ENCODE measurements at regions not wholly inside any gene's neighbourhood (a gene's known extent, or its start where the extent isn't known, plus 50 kb on each side); places are given as distances from the start of the nearest gene placed in this dataset.

- TF ChIP-seq, protein P1, sequence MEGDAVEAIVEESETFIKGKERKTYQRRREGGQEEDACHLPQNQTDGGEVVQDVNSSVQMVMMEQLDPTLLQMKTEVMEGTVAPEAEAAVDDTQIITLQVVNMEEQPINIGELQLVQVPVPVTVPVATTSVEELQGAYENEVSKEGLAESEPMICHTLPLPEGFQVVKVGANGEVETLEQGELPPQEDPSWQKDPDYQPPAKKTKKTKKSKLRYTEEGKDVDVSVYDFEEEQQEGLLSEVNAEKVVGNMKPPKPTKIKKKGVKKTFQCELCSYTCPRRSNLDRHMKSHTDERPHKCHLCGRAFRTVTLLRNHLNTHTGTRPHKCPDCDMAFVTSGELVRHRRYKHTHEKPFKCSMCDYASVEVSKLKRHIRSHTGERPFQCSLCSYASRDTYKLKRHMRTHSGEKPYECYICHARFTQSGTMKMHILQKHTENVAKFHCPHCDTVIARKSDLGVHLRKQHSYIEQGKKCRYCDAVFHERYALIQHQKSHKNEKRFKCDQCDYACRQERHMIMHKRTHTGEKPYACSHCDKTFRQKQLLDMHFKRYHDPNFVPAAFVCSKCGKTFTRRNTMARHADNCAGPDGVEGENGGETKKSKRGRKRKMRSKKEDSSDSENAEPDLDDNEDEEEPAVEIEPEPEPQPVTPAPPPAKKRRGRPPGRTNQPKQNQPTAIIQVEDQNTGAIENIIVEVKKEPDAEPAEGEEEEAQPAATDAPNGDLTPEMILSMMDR (conservative IDR thresholded peaks at IDR 0.05; ENCODE audit: low read length): no peak
- no peak for TF ChIP-seq EZH2phosphoT487 (IDR thresholded peaks at IDR 0.05; ENCODE audit: borderline replicate concordance)
- H3K9ac ChIP-seq (ENCODE audit: low read depth, low read length, poor library complexity, severe bottlenecking): no peak overlapping the region
These were observed 450.4 kb downstream of the GPATCH2 start for GRCh38 chr1:217180443-217180842.

GRCh38 chr1:217164403-217164802, 441.2 kb upstream of the ESRRG start:
- Histone ChIP-seq H3K9me3 (ENCODE audit: insufficient read depth, low read depth, low read length) (no peaks in the 10 kb centered on the region), H3F3A (ENCODE audit: low read depth) (no peaks in the 10 kb centered on the region), H3K79me2 (ENCODE audit: insufficient read depth, low read length) (no peaks in the 10 kb centered on the region), H3K4me2 (ENCODE audit: low read depth, low read length, poor library complexity, severe bottlenecking) (no peak overlapping the region), H3K36me3 (ENCODE audit: insufficient read depth, low read length) (no peaks in the 10 kb centered on the region), H3K9me2 (replicated peaks; ENCODE audit: low read depth, low read length) (no peaks in the 10 kb centered on the region; the same call in 1 of the 2 replicates), H4K20me1 (ENCODE audit: insufficient read depth, low read length, poor library complexity, severe bottlenecking) (no peaks in the 10 kb centered on the region), H3K4me1 (ENCODE audit: insufficient read depth, low read length, poor library complexity, severe bottlenecking) (no peaks in the 10 kb centered on the region), H3K4me3 (ENCODE audit: low read length, poor library complexity, severe bottlenecking) (no peak overlapping the region), H3K9ac (ENCODE audit: low read depth, low read length, poor library complexity, severe bottlenecking) (no peak overlapping the region), H3K27me3 (ENCODE audit: insufficient read depth, low read length, poor library complexity, severe bottlenecking) (no peaks in the 10 kb centered on the region), H2AFZ (ENCODE audit: low read length) (no peak overlapping the region)
- TF ChIP-seq EZH2phosphoT487 (IDR thresholded peaks at IDR 0.05; ENCODE audit: borderline replicate concordance): no peak
- TF ChIP-seq, protein P1 (conservative IDR thresholded peaks at IDR 0.05; ENCODE audit: low read length): no peak

More at GRCh38 chr1:217180443-217180842, 450.4 kb downstream of the GPATCH2 start:
- H3F3A ChIP-seq (ENCODE audit: low read depth): no peaks in the 10 kb centered on the region
- H3K79me2 ChIP-seq (ENCODE audit: insufficient read depth, low read length): no peaks in the 10 kb centered on the region
- H2AFZ ChIP-seq (ENCODE audit: low read length): no peak overlapping the region
- H3K9me2 ChIP-seq (replicated peaks; ENCODE audit: low read depth, low read length): no peaks in the 10 kb centered on the region
- no peaks in the 10 kb centered on the region for H3K27me3 ChIP-seq (ENCODE audit: insufficient read depth, low read length, poor library complexity, severe bottlenecking)
- no peak overlapping the region for H3K4me2 ChIP-seq (ENCODE audit: low read depth, low read length, poor library complexity, severe bottlenecking)
- no peak overlapping the region for H3K4me3 ChIP-seq (ENCODE audit: low read length, poor library complexity, severe bottlenecking)
- no peaks in the 10 kb centered on the region for H3K4me1 ChIP-seq (ENCODE audit: insufficient read depth, low read length, poor library complexity, severe bottlenecking)
- 0 out of 2 replicates have a peak, but pooled peaks cover 3% of the 10 kb centered on the region for H3K9me3 ChIP-seq (ENCODE audit: insufficient read depth, low read depth, low read length)
- no peaks in the 10 kb centered on the region for H4K20me1 ChIP-seq (ENCODE audit: insufficient read depth, low read length, poor library complexity, severe bottlenecking)
- H3K36me3 ChIP-seq (ENCODE audit: insufficient read depth, low read length): no peaks in the 10 kb centered on the region

- Histone ChIP-seq H3K36me3 (ENCODE audit: insufficient read depth, low read length) (no peaks in the 10 kb centered on the region), H3F3A (ENCODE audit: low read depth) (no peaks in the 10 kb centered on the region), H2AFZ (ENCODE audit: low read length) (no peak overlapping the region), H3K4me1 (ENCODE audit: insufficient read depth, low read length, poor library complexity, severe bottlenecking) (no peaks in the 10 kb centered on the region), H3K9ac (ENCODE audit: low read depth, low read length, poor library complexity, severe bottlenecking) (no peak overlapping the region), H3K4me3 (ENCODE audit: low read length, poor library complexity, severe bottlenecking) (no peak overlapping the region), H3K9me3 (ENCODE audit: insufficient read depth, low read depth, low read length) (no peaks in the 10 kb centered on the region), H3K4me2 (ENCODE audit: low read depth, low read length, poor library complexity, severe bottlenecking) (no peak overlapping the region), H3K9me2 (replicated peaks; ENCODE audit: low read depth, low read length) (no peaks in the 10 kb centered on the region), H4K20me1 (ENCODE audit: insufficient read depth, low read length, poor library complexity, severe bottlenecking) (no peaks in the 10 kb centered on the region), H3K27me3 (ENCODE audit: insufficient read depth, low read length, poor library complexity, severe bottlenecking) (no peaks in the 10 kb centered on the region), H3K79me2 (ENCODE audit: insufficient read depth, low read length) (no peaks in the 10 kb centered on the region)
- TF ChIP-seq, protein P1 (conservative IDR thresholded peaks at IDR 0.05; ENCODE audit: low read length): no peak
- TF ChIP-seq EZH2phosphoT487 (IDR thresholded peaks at IDR 0.05; ENCODE audit: borderline replicate concordance): no peak
These were observed 430.1 kb upstream of the ESRRG start for GRCh38 chr1:217153361-217153760.

Data from Loucy (cell line).